Transverse colon (tissue), 4 donors: ENCODE measurements at regions not wholly inside any gene's neighbourhood (a gene's known extent, or its start where the extent isn't known, plus 50 kb on each side); places are given as distances from the start of the nearest gene placed in this dataset.
"Not testable (repeated sequence)": the region's sequence is repeated elsewhere in the genome, so short reads cannot be mapped to it uniquely, and the experiment has no call there.

ENCODE experiments used
- DNase-seq: peaks from one replicate; pipeline ENCODE4 v3.0.0-alpha.2; 2019
- H3K27ac ChIP-seq, 4 donors: fragments of 200-600 bp; sonication (generic); 2 replicates each; pipeline ENCODE4 v1.5.1; 2016 to 2018; ENCODE audit warnings: inconsistent platforms in 4 of 4
- H3K27me3 ChIP-seq: fragments of 200-600 bp; sonication (generic); 2 replicates; pipeline ENCODE4 v1.5.1; 2017; ENCODE audit warnings: inconsistent platforms
- H3K36me3 ChIP-seq, 4 donors: fragments of 200-600 bp; sonication (generic); 2 replicates each; pipeline ENCODE4 v1.5.1; 2017 to 2019; ENCODE audit warnings: inconsistent platforms in 4 of 4
- H3K4me1 ChIP-seq, 4 donors: fragments of 200-600 bp; sonication (generic); 2 replicates each; pipeline ENCODE4 v1.5.1; 2017 to 2020; ENCODE audit warnings: inconsistent platforms in 4 of 4
- H3K4me3 ChIP-seq, 4 donors: fragments of 200-600 bp; sonication (generic); 1 replicate in 1 of 4; 2 replicates in 3 of 4; pipeline versions ENCODE4 v1.5.1 to v1.6.1; 2017 to 2019; ENCODE audit warnings: inconsistent platforms in 4 of 4
- H3K9me3 ChIP-seq, 2 donors: fragments of 200-600 bp; sonication (generic); 2 replicates each; pipeline ENCODE4 v1.5.1; 2017 to 2019; ENCODE audit warnings: inconsistent platforms in 2 of 2
- EP300 ChIP-seq: sonication (generic); formaldehyde crosslinking; IDR thresholded peaks from one replicate; pipeline ENCODE4 v1.6.1; 2017; ENCODE audit warnings: antibody characterized with exemption, low read depth
- POLR2A ChIP-seq: fragments of 450-650 bp; IDR thresholded peaks from one replicate; pipeline ENCODE4 v1.6.1; 2016; ENCODE audit warnings: antibody characterized with exemption, mild to moderate bottlenecking, moderate library complexity
- POLR2AphosphoS5 ChIP-seq, 3 donors: sonication (generic); formaldehyde crosslinking; IDR thresholded peaks; one replicate each; pipeline ENCODE4 v1.6.1; 2016; ENCODE audit warnings: antibody characterized with exemption in 3 of 3
- WGBS, 2 donors: methylation state at CpG; one replicate each; pipeline ENCODE4 v1.1.5; 2018; ENCODE audit warnings: low coverage in 1 of 2; 5-methylcytosine and 5-hydroxymethylcytosine counted together
- in situ Hi-C, 4 donors: fragments of 200-750 bp; cut with MboI; loops; one replicate each; pipeline versions ENCODE4 v1.15.0 to v1.15.1; 2017; ENCODE audit warnings: low sequenced_read_pairs in 3 of 4, low pct_ligation_motif_present in 1 of 4, low pct_unique_long_range_greater_than_20kb in 1 of 4
- intact Hi-C: fragments of 100-400 bp; cut with DNase I; formaldehyde crosslinking; loops from one replicate; pipeline ENCODE4 v1.15.1; 2023; ENCODE audit warnings: low total_unique reads
- TF ChIP-seq, protein P1 (sequence below), 5 experiments: fragments of 200-600 bp in 3 of 5; fragments of 450-650 bp in 2 of 5; sonication (generic) in 3 of 5; IDR thresholded peaks; 1 replicate in 2 of 5; 2 replicates in 3 of 5; pipeline ENCODE4 v1.5.1; 2016 to 2017; ENCODE audit warnings: antibody characterized with exemption in 5 of 5, inconsistent platforms in 3 of 5, mild to moderate bottlenecking in 2 of 5, moderate library complexity in 1 of 5

- Histone ChIP-seq H3K27ac (no peak overlapping the region), H3K4me1 (no peaks in the 10 kb centered on the region), H3K36me3 (no peaks in the 10 kb centered on the region), H3K4me3 (no peak overlapping the region), H3K27me3 (no peaks in the 10 kb centered on the region), H3K9me3 (peaks cover 17 to 23% of the 10 kb centered on the region in 2 donors)
- intact Hi-C loops (loop anchor here (5.0 kb wide), 1 partner anchor 771 kb away; no protein-coding TSS in a partner anchor), in situ Hi-C loops (no loop called here)
- no peak for DNase-seq
- TF ChIP-seq EP300: no peak
- no peak for TF ChIP-seq POLR2AphosphoS5 (IDR thresholded peaks at IDR 0.05)
- TF ChIP-seq, protein P1, sequence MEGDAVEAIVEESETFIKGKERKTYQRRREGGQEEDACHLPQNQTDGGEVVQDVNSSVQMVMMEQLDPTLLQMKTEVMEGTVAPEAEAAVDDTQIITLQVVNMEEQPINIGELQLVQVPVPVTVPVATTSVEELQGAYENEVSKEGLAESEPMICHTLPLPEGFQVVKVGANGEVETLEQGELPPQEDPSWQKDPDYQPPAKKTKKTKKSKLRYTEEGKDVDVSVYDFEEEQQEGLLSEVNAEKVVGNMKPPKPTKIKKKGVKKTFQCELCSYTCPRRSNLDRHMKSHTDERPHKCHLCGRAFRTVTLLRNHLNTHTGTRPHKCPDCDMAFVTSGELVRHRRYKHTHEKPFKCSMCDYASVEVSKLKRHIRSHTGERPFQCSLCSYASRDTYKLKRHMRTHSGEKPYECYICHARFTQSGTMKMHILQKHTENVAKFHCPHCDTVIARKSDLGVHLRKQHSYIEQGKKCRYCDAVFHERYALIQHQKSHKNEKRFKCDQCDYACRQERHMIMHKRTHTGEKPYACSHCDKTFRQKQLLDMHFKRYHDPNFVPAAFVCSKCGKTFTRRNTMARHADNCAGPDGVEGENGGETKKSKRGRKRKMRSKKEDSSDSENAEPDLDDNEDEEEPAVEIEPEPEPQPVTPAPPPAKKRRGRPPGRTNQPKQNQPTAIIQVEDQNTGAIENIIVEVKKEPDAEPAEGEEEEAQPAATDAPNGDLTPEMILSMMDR (IDR thresholded peaks at IDR 0.05): no peak
- TF ChIP-seq POLR2A: no peak
Observed at GRCh38 chr12:71321531-71321930, 118.1 kb upstream of the LGR5 start.

GRCh38 chr12:71321130-71321529 lies 118.5 kb upstream of the LGR5 start:
- no peaks in the 10 kb centered on the region for H3K27me3 ChIP-seq
- no peaks in the 10 kb centered on the region for H3K4me1 ChIP-seq
- in situ Hi-C loops (no loop called here), intact Hi-C loops (loop anchor here (5.0 kb wide), 1 partner anchor 771 kb away; no protein-coding TSS in a partner anchor)
- peaks cover 17 to 23% of the 10 kb centered on the region in 2 donors for H3K9me3 ChIP-seq
- no peak overlapping the region for H3K4me3 ChIP-seq
- TF ChIP-seq, protein P1 (IDR thresholded peaks at IDR 0.05): no peak
- no peak for TF ChIP-seq POLR2AphosphoS5 (IDR thresholded peaks at IDR 0.05)
- TF ChIP-seq POLR2A: no peak
- no peak for TF ChIP-seq EP300
- WGBS, 2 donors: 33 to 70% methylated on average over 1 of the region's 1 CpG
- no peaks in the 10 kb centered on the region for H3K36me3 ChIP-seq
- H3K27ac ChIP-seq: no peak overlapping the region
- no peak for DNase-seq

DNA sequence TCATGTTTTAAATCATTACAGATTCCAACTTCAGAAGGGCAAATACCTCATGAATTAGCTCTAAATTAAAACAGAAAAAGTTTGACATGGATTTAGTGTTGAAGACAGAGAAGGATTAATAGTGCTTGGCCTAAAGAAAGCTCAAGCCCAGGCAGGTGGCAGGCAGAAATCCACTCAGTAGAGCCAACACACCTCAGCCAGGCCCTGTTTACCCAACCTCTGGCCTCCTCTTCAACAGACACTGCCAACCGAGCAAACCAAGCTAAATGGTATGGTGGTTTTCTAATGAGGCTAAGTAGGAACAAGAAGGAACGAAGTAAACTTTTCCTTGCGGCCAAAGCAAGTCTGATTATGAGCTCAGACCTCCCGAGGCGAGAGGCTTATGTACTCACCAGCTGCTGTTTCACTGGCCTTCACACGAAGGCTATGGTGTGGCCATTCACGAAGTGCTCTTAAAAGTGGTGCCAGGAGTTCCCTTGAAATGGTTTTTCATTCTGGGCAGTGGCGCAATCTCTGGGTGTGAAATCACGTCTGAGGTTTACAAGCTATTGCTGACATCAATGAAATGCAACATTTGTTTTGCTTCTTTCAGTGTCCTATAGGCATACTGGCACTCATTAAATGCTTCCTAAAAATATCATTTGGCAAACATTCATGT lies 124.1 kb upstream of the LGR5 start:
- no peaks in the 10 kb centered on the region for H3K36me3 ChIP-seq
- H3K27me3 ChIP-seq: no peaks in the 10 kb centered on the region
- no peak for DNase-seq
- peaks cover 0 to 4% of the 10 kb centered on the region in 2 donors for H3K9me3 ChIP-seq
- no peak overlapping the region for H3K4me3 ChIP-seq
- no peak overlapping the region for H3K27ac ChIP-seq
- intact Hi-C loops (no loop called here), in situ Hi-C loops (no loop called here)
- 80 to 82% methylated on average over 5 to 9 of the region's 9 CpGs for WGBS, 2 donors
- H3K4me1 ChIP-seq: no peaks in the 10 kb centered on the region
- TF ChIP-seq POLR2A: no peak
- TF ChIP-seq POLR2AphosphoS5 (IDR thresholded peaks at IDR 0.05): no peak
- TF ChIP-seq EP300: no peak
- TF ChIP-seq, protein P1 (IDR thresholded peaks at IDR 0.05): no peak

GRCh38 chr12:71312768-71313403 lies 126.7 kb upstream of the LGR5 start:
- in situ Hi-C loops: no loop called here

DNA sequence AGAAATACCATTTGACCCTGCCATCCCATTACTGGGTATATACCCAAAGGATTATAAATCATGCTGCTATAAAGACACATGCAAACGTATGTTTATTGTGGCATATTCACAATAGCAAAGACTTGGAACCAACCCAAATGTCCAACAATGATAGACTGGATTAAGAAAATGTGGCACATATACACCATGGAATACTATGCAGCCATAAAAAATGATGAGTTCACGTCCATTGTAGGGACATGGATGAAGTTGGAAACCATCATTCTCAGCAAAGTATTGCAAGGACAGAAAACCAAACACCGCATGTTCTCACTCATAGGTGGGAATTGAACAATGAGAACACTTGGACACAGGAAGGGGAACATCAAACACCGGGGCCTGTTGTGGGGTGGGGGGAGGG lies 128.0 kb upstream of the LGR5 start:
- intact Hi-C loops, H3K36me3 ChIP-seq, DNase-seq, H3K27ac ChIP-seq, H3K4me1 ChIP-seq, H3K9me3 ChIP-seq, H3K27me3 ChIP-seq, in situ Hi-C loops, H3K4me3 ChIP-seq: not testable (repeated sequence)
- WGBS, 2 donors: 86 to 98% methylated on average over 4 of the region's 4 CpGs

More at GRCh38 chr12:71312768-71313403, 126.7 kb upstream of the LGR5 start:
- no peak overlapping the region for H3K27ac ChIP-seq
- intact Hi-C loops: no loop called here
- H3K9me3 ChIP-seq: no peaks in the 10 kb centered on the region
- H3K4me1 ChIP-seq: no peaks in the 10 kb centered on the region
- H3K36me3 ChIP-seq: no peaks in the 10 kb centered on the region
- no peaks in the 10 kb centered on the region for H3K27me3 ChIP-seq
- WGBS, 2 donors: 57 to 76% methylated on average over 1 to 3 of the region's 3 CpGs
- no peak for TF ChIP-seq EP300
- no peak overlapping the region for H3K4me3 ChIP-seq
- no peak for DNase-seq
